HEK293 (cell line): ENCODE measurements at regions not wholly inside any gene's neighbourhood (a gene's known extent, or its start where the extent isn't known, plus 50 kb on each side); places are given as distances from the start of the nearest gene placed in this dataset.

Experiments used
- HOXC10 ChIP-seq: sonication (generic); formaldehyde crosslinking; IDR thresholded peaks from 2 replicates; pipeline ENCODE4 v1.8.1; 2023; ENCODE audit warnings: mild to moderate bottlenecking, missing genetic modification reagents
- HOXD13 ChIP-seq: sonication (generic); formaldehyde crosslinking; IDR thresholded peaks from 2 replicates; pipeline ENCODE4 v1.8.0; 2022; ENCODE audit warnings: missing genetic modification reagents, borderline replicate concordance
- ZBTB17 ChIP-seq: fragments of 450-650 bp; formaldehyde crosslinking; IDR thresholded peaks from 2 replicates; pipeline ENCODE4 v1.5.1; 2016; ENCODE audit warnings: missing biosample characterization, missing genetic modification characterization
- ZBTB7A ChIP-seq: fragments of 450-650 bp; formaldehyde crosslinking; IDR thresholded peaks from 2 replicates; pipeline ENCODE4 v1.5.1; 2016; ENCODE audit warnings: low read depth, missing biosample characterization, missing genetic modification characterization
- ZNF184 ChIP-seq: fragments of 450-650 bp; IDR thresholded peaks from 2 replicates; pipeline ENCODE4 v1.5.1; 2018; ENCODE audit warnings: missing biosample characterization, mild to moderate bottlenecking, missing genetic modification characterization
- ZNF239 ChIP-seq: fragments of 450-650 bp; formaldehyde crosslinking; IDR thresholded peaks from 2 replicates; pipeline ENCODE4 v1.5.1; 2016; ENCODE audit warnings: missing biosample characterization, missing genetic modification characterization
- ZNF280C ChIP-seq: fragments of 450-650 bp; formaldehyde crosslinking; IDR thresholded peaks from 2 replicates; pipeline ENCODE4 v1.5.1; 2016; ENCODE audit warnings: missing biosample characterization, missing genetic modification characterization
- TF ChIP-seq, protein P1 (sequence below): fragments of 450-650 bp; formaldehyde crosslinking; IDR thresholded peaks from 2 replicates; pipeline ENCODE4 v1.5.1; 2016; ENCODE audit warnings: missing biosample characterization, missing genetic modification characterization
- TF ChIP-seq, protein P2 (sequence below): fragments of 450-650 bp; formaldehyde crosslinking; IDR thresholded peaks from 2 replicates; pipeline ENCODE4 v1.5.1; 2016; ENCODE audit warnings: missing biosample characterization, missing genetic modification characterization, low read depth

DNA sequence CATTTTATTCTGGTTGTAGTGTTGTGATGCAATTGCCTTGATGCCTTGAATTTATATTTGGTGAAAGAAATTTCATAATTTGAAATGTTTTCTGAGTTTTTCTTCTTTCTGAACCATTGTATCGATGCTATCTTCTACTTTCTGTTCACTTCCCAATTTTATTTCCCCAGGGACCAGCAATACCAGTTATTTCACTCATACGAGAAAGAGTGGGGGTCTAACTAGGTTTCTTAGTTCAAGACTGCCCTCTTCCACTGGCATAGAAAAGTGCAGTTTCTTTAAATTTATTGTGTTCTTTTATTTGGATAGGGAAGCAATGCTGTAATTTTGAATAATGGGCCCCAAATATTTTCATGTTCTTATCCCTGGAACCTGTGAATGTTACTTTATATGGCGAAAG is 544.0 kb upstream of the ADGRL3 start:
- TF ChIP-seq HOXC10: no peak
- TF ChIP-seq ZNF184 (tag by site-specific recombination): no peak
- no peak for TF ChIP-seq ZNF280C (tag by site-specific recombination)
- no peak for TF ChIP-seq ZBTB7A (tag by site-specific recombination)
- TF ChIP-seq ZBTB17: no peak
- no peak for TF ChIP-seq HOXD13 (CRISPR knock-in tag)
- TF ChIP-seq, protein P1, sequence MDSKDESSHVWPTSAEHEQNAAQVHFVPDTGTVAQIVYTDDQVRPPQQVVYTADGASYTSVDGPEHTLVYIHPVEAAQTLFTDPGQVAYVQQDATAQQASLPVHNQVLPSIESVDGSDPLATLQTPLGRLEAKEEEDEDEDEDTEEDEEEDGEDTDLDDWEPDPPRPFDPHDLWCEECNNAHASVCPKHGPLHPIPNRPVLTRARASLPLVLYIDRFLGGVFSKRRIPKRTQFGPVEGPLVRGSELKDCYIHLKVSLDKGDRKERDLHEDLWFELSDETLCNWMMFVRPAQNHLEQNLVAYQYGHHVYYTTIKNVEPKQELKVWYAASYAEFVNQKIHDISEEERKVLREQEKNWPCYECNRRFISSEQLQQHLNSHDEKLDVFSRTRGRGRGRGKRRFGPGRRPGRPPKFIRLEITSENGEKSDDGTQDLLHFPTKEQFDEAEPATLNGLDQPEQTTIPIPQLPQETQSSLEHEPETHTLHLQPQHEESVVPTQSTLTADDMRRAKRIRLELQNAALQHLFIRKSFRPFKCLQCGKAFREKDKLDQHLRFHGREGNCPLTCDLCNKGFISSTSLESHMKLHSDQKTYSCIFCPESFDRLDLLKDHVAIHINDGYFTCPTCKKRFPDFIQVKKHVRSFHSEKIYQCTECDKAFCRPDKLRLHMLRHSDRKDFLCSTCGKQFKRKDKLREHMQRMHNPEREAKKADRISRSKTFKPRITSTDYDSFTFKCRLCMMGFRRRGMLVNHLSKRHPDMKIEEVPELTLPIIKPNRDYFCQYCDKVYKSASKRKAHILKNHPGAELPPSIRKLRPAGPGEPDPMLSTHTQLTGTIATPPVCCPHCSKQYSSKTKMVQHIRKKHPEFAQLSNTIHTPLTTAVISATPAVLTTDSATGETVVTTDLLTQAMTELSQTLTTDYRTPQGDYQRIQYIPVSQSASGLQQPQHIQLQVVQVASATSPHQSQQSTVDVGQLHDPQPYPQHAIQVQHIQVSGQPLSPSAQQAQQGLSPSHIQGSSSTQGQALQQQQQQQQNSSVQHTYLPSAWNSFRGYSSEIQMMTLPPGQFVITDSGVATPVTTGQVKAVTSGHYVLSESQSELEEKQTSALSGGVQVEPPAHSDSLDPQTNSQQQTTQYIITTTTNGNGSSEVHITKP: no peak
- TF ChIP-seq, protein P2, sequence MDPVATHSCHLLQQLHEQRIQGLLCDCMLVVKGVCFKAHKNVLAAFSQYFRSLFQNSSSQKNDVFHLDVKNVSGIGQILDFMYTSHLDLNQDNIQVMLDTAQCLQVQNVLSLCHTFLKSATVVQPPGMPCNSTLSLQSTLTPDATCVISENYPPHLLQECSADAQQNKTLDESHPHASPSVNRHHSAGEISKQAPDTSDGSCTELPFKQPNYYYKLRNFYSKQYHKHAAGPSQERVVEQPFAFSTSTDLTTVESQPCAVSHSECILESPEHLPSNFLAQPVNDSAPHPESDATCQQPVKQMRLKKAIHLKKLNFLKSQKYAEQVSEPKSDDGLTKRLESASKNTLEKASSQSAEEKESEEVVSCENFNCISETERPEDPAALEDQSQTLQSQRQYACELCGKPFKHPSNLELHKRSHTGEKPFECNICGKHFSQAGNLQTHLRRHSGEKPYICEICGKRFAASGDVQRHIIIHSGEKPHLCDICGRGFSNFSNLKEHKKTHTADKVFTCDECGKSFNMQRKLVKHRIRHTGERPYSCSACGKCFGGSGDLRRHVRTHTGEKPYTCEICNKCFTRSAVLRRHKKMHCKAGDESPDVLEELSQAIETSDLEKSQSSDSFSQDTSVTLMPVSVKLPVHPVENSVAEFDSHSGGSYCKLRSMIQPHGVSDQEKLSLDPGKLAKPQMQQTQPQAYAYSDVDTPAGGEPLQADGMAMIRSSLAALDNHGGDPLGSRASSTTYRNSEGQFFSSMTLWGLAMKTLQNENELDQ (tag by site-specific recombination): no peak
- no peak for TF ChIP-seq ZNF239 (tag by site-specific recombination)
